ENCODE measurements at regions not wholly inside any gene's neighbourhood (a gene's known extent, or its start where the extent isn't known, plus 50 kb on each side); places are given as distances from the start of the nearest gene placed in this dataset.

GRCh38 chr14:86708846-86709339 lies 1178.9 kb downstream of the FLRT2 start:
- H3K9me3 Mint-ChIP-seq: peaks cover 3 to 8% of the 10 kb centered on the region in 2 donors
- no peaks in the 10 kb centered on the region for H3K36me3 Mint-ChIP-seq
- ATAC-seq (replicated peaks): no peak
- H3K4me1 Mint-ChIP-seq: no peaks in the 10 kb centered on the region
- DNase-seq: no peak
- H3K4me3 Mint-ChIP-seq: no peak overlapping the region
- H3K27ac Mint-ChIP-seq: no peak overlapping the region
- H3K27me3 Mint-ChIP-seq: no peaks in the 10 kb centered on the region

GRCh38 chr14:86707071-86707470 lies 1177.1 kb downstream of the FLRT2 start:
- Mint-ChIP-seq H3K27me3 (no peaks in the 10 kb centered on the region), H3K36me3 (no peaks in the 10 kb centered on the region), H3K4me3 (no peak overlapping the region), H3K27ac (no peak overlapping the region), H3K9me3 (peaks cover 3 to 9% of the 10 kb centered on the region in 2 donors), H3K4me1 (no peaks in the 10 kb centered on the region)
- DNase-seq (no peak), ATAC-seq (replicated peaks) (no peak)

- DNase-seq (no peak), ATAC-seq (replicated peaks) (no peak)
- H3K4me3 Mint-ChIP-seq: no peak overlapping the region
- no peaks in the 10 kb centered on the region for H3K4me1 Mint-ChIP-seq
- H3K27me3 Mint-ChIP-seq: no peaks in the 10 kb centered on the region
- no peaks in the 10 kb centered on the region for H3K36me3 Mint-ChIP-seq
- no peak overlapping the region for H3K27ac Mint-ChIP-seq
- peaks cover 0 to 3% of the 10 kb centered on the region in 2 donors for H3K9me3 Mint-ChIP-seq
These were observed 1153.6 kb downstream of the FLRT2 start for GRCh38 chr14:86683561-86683960.

GRCh38 chr14:86675059-86675458 lies 1145.1 kb downstream of the FLRT2 start:
- Mint-ChIP-seq H3K4me1 (no peaks in the 10 kb centered on the region), H3K27ac (no peak overlapping the region), H3K36me3 (no peaks in the 10 kb centered on the region), H3K27me3 (no peaks in the 10 kb centered on the region), H3K4me3 (no peak overlapping the region), H3K9me3 (no peaks in the 10 kb centered on the region)
- DNase-seq (no peak), ATAC-seq (replicated peaks) (no peak)

- H3K27ac Mint-ChIP-seq: no peak overlapping the region
- no peaks in the 10 kb centered on the region for H3K27me3 Mint-ChIP-seq
- no peaks in the 10 kb centered on the region for H3K36me3 Mint-ChIP-seq
- no peak overlapping the region for H3K4me3 Mint-ChIP-seq
- DNase-seq (no peak), ATAC-seq (replicated peaks) (no peak)
- peaks cover 0 to 1% of the 10 kb centered on the region in 2 donors for H3K9me3 Mint-ChIP-seq
- H3K4me1 Mint-ChIP-seq: no peaks in the 10 kb centered on the region
These were observed 1143.6 kb downstream of the FLRT2 start for GRCh38 chr14:86673523-86673969.

- Mint-ChIP-seq H3K4me1 (no peaks in the 10 kb centered on the region), H3K27me3 (no peaks in the 10 kb centered on the region), H3K9me3 (peaks cover 0 to 3% of the 10 kb centered on the region in 2 donors), H3K36me3 (no peaks in the 10 kb centered on the region), H3K27ac (no peak overlapping the region), H3K4me3 (no peak overlapping the region)
- DNase-seq: no peak
- no peak for ATAC-seq (replicated peaks)
These were observed 1142.1 kb downstream of the FLRT2 start for GRCh38 chr14:86672080-86672479.

GRCh38 chr14:86665975-86666374 lies 1136.0 kb downstream of the FLRT2 start:
- ATAC-seq (replicated peaks): no peak
- Mint-ChIP-seq H3K4me3 (no peak overlapping the region), H3K4me1 (no peaks in the 10 kb centered on the region), H3K9me3 (peaks cover 0 to 3% of the 10 kb centered on the region in 2 donors), H3K27ac (no peak overlapping the region), H3K27me3 (no peaks in the 10 kb centered on the region), H3K36me3 (no peaks in the 10 kb centered on the region)
- DNase-seq: no peak

- no peaks in the 10 kb centered on the region for H3K27me3 Mint-ChIP-seq
- H3K4me1 Mint-ChIP-seq: no peaks in the 10 kb centered on the region
- no peaks in the 10 kb centered on the region for H3K36me3 Mint-ChIP-seq
- no peak for DNase-seq
- no peak overlapping the region for H3K4me3 Mint-ChIP-seq
- no peaks in the 10 kb centered on the region for H3K9me3 Mint-ChIP-seq
- no peak overlapping the region for H3K27ac Mint-ChIP-seq
- no peak for ATAC-seq (replicated peaks)
These were observed 1132.4 kb downstream of the FLRT2 start for GRCh38 chr14:86662334-86662733.

- no peak overlapping the region for H3K4me3 Mint-ChIP-seq
- H3K27ac Mint-ChIP-seq: peak overlapping the region; percentile 33
- no peaks in the 10 kb centered on the region for H3K36me3 Mint-ChIP-seq
- no peaks in the 10 kb centered on the region for H3K4me1 Mint-ChIP-seq
- no peaks in the 10 kb centered on the region for H3K9me3 Mint-ChIP-seq
- ATAC-seq (replicated peaks) (peak; percentile 52 to 66), DNase-seq (peak; percentile 11)
- no peaks in the 10 kb centered on the region for H3K27me3 Mint-ChIP-seq
These were observed 1124.7 kb downstream of the FLRT2 start for GRCh38 chr14:86654558-86655184.

- Mint-ChIP-seq H3K27me3 (no peaks in the 10 kb centered on the region), H3K27ac (no peak overlapping the region), H3K4me3 (no peak overlapping the region), H3K36me3 (no peaks in the 10 kb centered on the region), H3K9me3 (no peaks in the 10 kb centered on the region), H3K4me1 (no peaks in the 10 kb centered on the region)
- DNase-seq (no peak), ATAC-seq (replicated peaks) (no peak)
These were observed 1122.6 kb downstream of the FLRT2 start for GRCh38 chr14:86652526-86652925.

- Mint-ChIP-seq H3K27ac (no peak overlapping the region), H3K36me3 (no peaks in the 10 kb centered on the region), H3K9me3 (peaks cover 0 to 5% of the 10 kb centered on the region in 2 donors), H3K27me3 (no peaks in the 10 kb centered on the region), H3K4me1 (no peaks in the 10 kb centered on the region), H3K4me3 (no peak overlapping the region)
- no peak for DNase-seq
- peak in 1 of 2 donors; percentile 33 for ATAC-seq (replicated peaks)
These were observed 1117.0 kb downstream of the FLRT2 start for GRCh38 chr14:86646696-86647690.

GRCh38 chr14:86646125-86646524 lies 1116.2 kb downstream of the FLRT2 start:
- peaks cover 0 to 5% of the 10 kb centered on the region in 2 donors for H3K9me3 Mint-ChIP-seq
- no peak overlapping the region for H3K27ac Mint-ChIP-seq
- no peaks in the 10 kb centered on the region for H3K36me3 Mint-ChIP-seq
- H3K4me3 Mint-ChIP-seq: no peak overlapping the region
- H3K27me3 Mint-ChIP-seq: no peaks in the 10 kb centered on the region
- DNase-seq (no peak), ATAC-seq (replicated peaks) (no peak)
- H3K4me1 Mint-ChIP-seq: no peaks in the 10 kb centered on the region

- ATAC-seq (replicated peaks) (no peak), DNase-seq (no peak)
- Mint-ChIP-seq H3K36me3 (no peaks in the 10 kb centered on the region), H3K4me1 (no peaks in the 10 kb centered on the region), H3K27ac (no peak overlapping the region), H3K9me3 (peaks cover 0 to 2% of the 10 kb centered on the region in 2 donors), H3K4me3 (no peak overlapping the region), H3K27me3 (no peaks in the 10 kb centered on the region)
These were observed 1111.4 kb downstream of the FLRT2 start for GRCh38 chr14:86641310-86641709.

- ATAC-seq (replicated peaks): no peak
- Mint-ChIP-seq H3K36me3 (no peaks in the 10 kb centered on the region), H3K4me3 (no peak overlapping the region), H3K27me3 (no peaks in the 10 kb centered on the region), H3K27ac (no peak overlapping the region), H3K9me3 (peaks cover 0 to 2% of the 10 kb centered on the region in 2 donors), H3K4me1 (no peaks in the 10 kb centered on the region)
- DNase-seq: no peak
These were observed 1110.3 kb downstream of the FLRT2 start for GRCh38 chr14:86640288-86640687.

- H3K4me1 Mint-ChIP-seq: no peaks in the 10 kb centered on the region
- no peaks in the 10 kb centered on the region for H3K36me3 Mint-ChIP-seq
- DNase-seq: no peak
- H3K9me3 Mint-ChIP-seq: peaks cover 0 to 2% of the 10 kb centered on the region in 2 donors
- H3K27me3 Mint-ChIP-seq: no peaks in the 10 kb centered on the region
- ATAC-seq (replicated peaks): no peak
- H3K27ac Mint-ChIP-seq: no peak overlapping the region
- H3K4me3 Mint-ChIP-seq: no peak overlapping the region
These were observed 1109.7 kb downstream of the FLRT2 start for GRCh38 chr14:86639666-86640065.
